OCI-LY1 (cell line): ENCODE measurements at regions not wholly inside any gene's neighbourhood (a gene's known extent, or its start where the extent isn't known, plus 50 kb on each side); places are given as distances from the start of the nearest gene placed in this dataset.

Experiments
- H2AFZ ChIP-seq: fragments of 200-600 bp; sonication (generic), shearing (Covaris generic); 2 replicates; pipeline ENCODE4 v1.6.0; 2014; ENCODE audit warnings: antibody characterized with exemption, mild to moderate bottlenecking, low read length
- H3F3A ChIP-seq: fragments of 200-600 bp; sonication (generic), shearing (Covaris generic); 2 replicates; pipeline ENCODE4 v1.6.0; 2014; ENCODE audit warnings: mild to moderate bottlenecking, antibody characterized with exemption, low read length, moderate library complexity; ENCODE audit not compliant: insufficient read depth
- H3K27ac ChIP-seq: fragments of 200-600 bp; sonication (generic); 2 replicates; pipeline ENCODE4 v1.5.1; 2014; ENCODE audit warnings: low read length, mixed run types, mild to moderate bottlenecking, low read depth; ENCODE audit not compliant: poor library complexity, severe bottlenecking
- H3K27me3 ChIP-seq: fragments of 200-600 bp; sonication (generic); 2 replicates; pipeline ENCODE4 v1.6.0; 2014; ENCODE audit warnings: antibody characterized with exemption, mild to moderate bottlenecking, low read length, moderate library complexity; ENCODE audit not compliant: insufficient read depth
- H3K36me3 ChIP-seq: fragments of 200-600 bp; sonication (generic); 2 replicates; pipeline ENCODE4 v1.6.1; 2014; ENCODE audit warnings: mild to moderate bottlenecking, antibody characterized with exemption, low read length, moderate library complexity, mixed read lengths; ENCODE audit not compliant: insufficient read depth
- H3K4me1 ChIP-seq: fragments of 200-600 bp; sonication (generic); 2 replicates; pipeline ENCODE4 v1.5.1; 2014; ENCODE audit warnings: mild to moderate bottlenecking, low read length, moderate library complexity; ENCODE audit not compliant: insufficient read depth, severe bottlenecking
- H3K4me2 ChIP-seq: fragments of 200-600 bp; sonication (generic), shearing (Covaris generic); 2 replicates; pipeline ENCODE4 v1.6.1; 2014; ENCODE audit warnings: low read length
- H3K4me3 ChIP-seq: fragments of 200-600 bp; sonication (generic); 2 replicates; pipeline ENCODE4 v1.5.1; 2014; ENCODE audit warnings: low read length, low read depth, mild to moderate bottlenecking, mixed read lengths; ENCODE audit not compliant: poor library complexity, severe bottlenecking
- H3K79me2 ChIP-seq: fragments of 200-600 bp; shearing (Covaris generic); 2 replicates; pipeline ENCODE4 v1.6.1; 2016; ENCODE audit warnings: mixed run types, low read length, mixed read lengths; ENCODE audit not compliant: insufficient read depth
- H3K9ac ChIP-seq: fragments of 200-600 bp; sonication (generic), shearing (Covaris generic); 2 replicates; pipeline ENCODE4 v1.6.1; 2014; ENCODE audit warnings: mild to moderate bottlenecking, low read length, mixed read lengths
- H3K9me2 ChIP-seq: fragments of 200-600 bp; sonication (generic), shearing (Covaris generic); 2 replicates; pipeline ENCODE4 v1.6.1; 2014; ENCODE audit warnings: low read depth, mild to moderate bottlenecking, low read length, mixed read lengths
- H3K9me3 ChIP-seq: fragments of 200-600 bp; shearing (Covaris generic); 2 replicates; pipeline ENCODE4 v1.6.1; 2014; ENCODE audit warnings: low read length, mixed read lengths
- H4K20me1 ChIP-seq: fragments of 200-600 bp; sonication (generic), shearing (Covaris generic); 2 replicates; pipeline ENCODE4 v1.6.0; 2016; ENCODE audit warnings: mild to moderate bottlenecking, low read length; ENCODE audit not compliant: insufficient read depth
- CTCF ChIP-seq: fragments of 200-600 bp; sonication (generic), shearing (Covaris generic); IDR thresholded peaks from 2 replicates; pipeline ENCODE4 v1.5.1; 2017; ENCODE audit warnings: mild to moderate bottlenecking, antibody characterized with exemption, low read length, moderate library complexity, mixed read lengths
- EZH2 ChIP-seq: fragments of 200-600 bp; sonication (generic), shearing (Covaris generic); IDR thresholded peaks from 2 replicates; pipeline ENCODE4 v1.8.0; 2017; ENCODE audit warnings: borderline replicate concordance, mixed run types, mild to moderate bottlenecking, antibody characterized with exemption, low read length, moderate library complexity, mixed read lengths

- no peak overlapping the region for H2AFZ ChIP-seq
- TF ChIP-seq CTCF (no peak), EZH2 (no peak)
- no peak overlapping the region for H3K27ac ChIP-seq
These were observed 53.5 kb upstream of the SLC2A12 start for GRCh38 chr6:134105940-134106339.

GRCh38 chr6:134103006-134103405, 50.6 kb upstream of the SLC2A12 start:
- H3K27ac ChIP-seq: no peak overlapping the region
- H3K4me1 ChIP-seq: no peaks in the 10 kb centered on the region
- no peaks in the 10 kb centered on the region for H3K9me3 ChIP-seq
- no peaks in the 10 kb centered on the region for H3K9me2 ChIP-seq
- H3K27me3 ChIP-seq: no peaks in the 10 kb centered on the region
- TF ChIP-seq CTCF (no peak), EZH2 (no peak)
- H3K4me3 ChIP-seq: no peak overlapping the region
- no peaks in the 10 kb centered on the region for H4K20me1 ChIP-seq
- no peaks in the 10 kb centered on the region for H3K36me3 ChIP-seq
- no peaks in the 10 kb centered on the region for H3F3A ChIP-seq
- no peaks in the 10 kb centered on the region for H3K79me2 ChIP-seq
- no peak overlapping the region for H3K9ac ChIP-seq
- H3K4me2 ChIP-seq: no peak overlapping the region
- H2AFZ ChIP-seq: no peak overlapping the region

More at GRCh38 chr6:134105940-134106339, 53.5 kb upstream of the SLC2A12 start:
- H3K79me2 ChIP-seq: no peaks in the 10 kb centered on the region
- no peak overlapping the region for H3K9ac ChIP-seq
- H3K9me2 ChIP-seq: no peaks in the 10 kb centered on the region
- H3K9me3 ChIP-seq: no peaks in the 10 kb centered on the region
- H3K4me2 ChIP-seq: no peak overlapping the region
- H3K4me3 ChIP-seq: no peak overlapping the region
- no peaks in the 10 kb centered on the region for H3F3A ChIP-seq
- no peaks in the 10 kb centered on the region for H3K27me3 ChIP-seq
- H4K20me1 ChIP-seq: no peaks in the 10 kb centered on the region
- H3K36me3 ChIP-seq: no peaks in the 10 kb centered on the region
- no peaks in the 10 kb centered on the region for H3K4me1 ChIP-seq
